HFF-Myc (cell line): ENCODE measurements at regions not wholly inside any gene's neighbourhood (a gene's known extent, or its start where the extent isn't known, plus 50 kb on each side); places are given as distances from the start of the nearest gene placed in this dataset.
"Not testable (repeated sequence)": the region's sequence is repeated elsewhere in the genome, so short reads cannot be mapped to it uniquely, and the experiment has no call there.

Experiments used
- DNase-seq: peaks from one replicate; pipeline ENCODE4 v3.0.0-alpha.2; 2011; ENCODE audit warnings: low read depth; ENCODE audit errors: extremely low read depth
- H3K4me3 ChIP-seq: replicated peaks from 2 replicates; pipeline ENCODE4 v1.5.1; 2011; ENCODE audit warnings: low read depth, mild to moderate bottlenecking, control low read depth, low read length
- CTCF ChIP-seq: IDR thresholded peaks from 2 replicates; pipeline ENCODE4 v1.5.1; 2012; ENCODE audit warnings: mild to moderate bottlenecking, low read depth, low read length, control low read depth; ENCODE audit errors: missing control alignments

DNA sequence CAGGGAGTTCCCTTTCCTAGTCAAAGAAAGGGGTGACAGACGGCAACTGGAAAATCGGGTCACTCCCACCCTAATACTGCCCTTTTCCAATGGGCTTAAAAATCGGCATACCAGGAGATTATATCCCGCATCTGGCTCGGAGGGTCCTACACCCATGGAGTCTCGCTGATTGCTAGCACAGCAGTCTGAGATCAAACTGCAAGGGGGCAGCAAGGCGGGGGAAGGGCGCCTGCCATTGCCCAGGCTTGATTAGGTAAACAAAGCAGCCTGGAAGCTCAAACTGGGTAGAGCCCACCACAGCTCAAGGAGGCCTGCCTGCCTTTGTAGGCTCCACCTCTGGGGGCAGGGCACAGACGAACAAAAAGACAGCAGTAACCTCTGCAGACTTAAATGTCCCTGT, 831.3 kb downstream of the TTLL7 start:
- not testable (repeated sequence) for H3K4me3 ChIP-seq, DNase-seq

GRCh38 chr1:83163879-83164475, 835.0 kb downstream of the TTLL7 start:
- not testable (repeated sequence) for H3K4me3 ChIP-seq
- DNase-seq = peak; percentile 6

GRCh38 chr1:83158924-83159323, 840.0 kb downstream of the TTLL7 start:
- not testable (repeated sequence) for H3K4me3 ChIP-seq, DNase-seq

DNA sequence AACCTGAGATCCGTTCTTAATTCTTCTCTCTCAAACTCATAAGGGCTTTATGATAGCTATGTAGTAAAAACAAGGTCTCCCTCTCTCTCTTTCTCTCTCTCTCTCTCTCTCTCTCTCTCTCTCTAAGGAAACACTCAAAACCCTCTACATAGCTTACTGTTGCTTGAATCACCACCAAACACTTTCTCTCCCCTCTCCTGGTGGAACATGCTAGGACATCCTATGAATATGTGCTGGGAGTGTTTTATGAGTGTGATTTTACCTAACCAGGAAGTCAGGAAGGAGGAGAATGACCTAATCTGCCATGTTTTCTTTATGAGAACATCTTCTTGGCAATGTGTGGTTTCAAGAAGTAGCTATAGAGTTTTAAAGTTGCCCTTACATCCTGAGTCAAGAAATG, 844.6 kb downstream of the TTLL7 start:
- not testable (repeated sequence) for DNase-seq, H3K4me3 ChIP-seq

DNA sequence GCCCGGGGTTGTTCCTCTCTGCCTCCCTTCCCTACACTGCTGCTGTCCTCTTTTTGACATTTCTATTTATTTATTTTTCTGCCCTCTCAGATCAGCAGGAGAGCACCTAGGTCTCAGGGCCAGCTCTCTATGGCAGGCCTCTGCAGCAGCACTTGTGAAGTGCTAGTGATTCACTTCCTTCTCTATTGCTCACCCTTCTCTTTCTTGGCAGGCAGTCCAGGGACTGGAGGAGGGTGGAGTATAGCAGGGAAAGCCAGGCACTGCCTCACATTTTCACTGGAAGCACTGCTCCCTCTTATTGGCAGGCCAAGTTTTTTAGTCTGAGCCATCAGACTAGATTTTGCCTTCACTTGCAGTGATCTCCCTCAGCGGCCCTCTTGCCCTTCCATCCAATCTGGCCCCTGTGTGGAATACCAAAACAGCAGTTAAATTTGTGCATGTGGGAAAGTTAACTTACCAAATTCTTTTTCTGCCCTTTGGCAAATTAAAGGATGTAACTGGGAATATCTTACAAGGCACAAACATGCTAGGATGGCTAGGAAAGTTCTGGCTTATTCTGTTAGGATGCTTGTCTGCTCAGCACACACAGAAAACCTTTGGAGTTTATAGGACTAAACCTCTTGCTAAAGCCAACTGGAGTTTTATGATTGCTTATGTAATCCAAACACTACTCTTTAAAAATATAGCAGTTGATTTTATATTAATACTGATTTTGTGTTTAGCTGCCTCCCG, 847.6 kb downstream of the TTLL7 start:
- peak; percentile 16 for DNase-seq

GRCh38 chr1:83150479-83150878, 848.5 kb downstream of the TTLL7 start:
- not testable (repeated sequence) for H3K4me3 ChIP-seq, DNase-seq

More for the DNA sequence above, 847.6 kb downstream of the TTLL7 start:
- H3K4me3 ChIP-seq = not testable (repeated sequence)

GRCh38 chr1:83145820-83146219, 853.1 kb downstream of the TTLL7 start:
- H3K4me3 ChIP-seq, DNase-seq: not testable (repeated sequence)

DNA sequence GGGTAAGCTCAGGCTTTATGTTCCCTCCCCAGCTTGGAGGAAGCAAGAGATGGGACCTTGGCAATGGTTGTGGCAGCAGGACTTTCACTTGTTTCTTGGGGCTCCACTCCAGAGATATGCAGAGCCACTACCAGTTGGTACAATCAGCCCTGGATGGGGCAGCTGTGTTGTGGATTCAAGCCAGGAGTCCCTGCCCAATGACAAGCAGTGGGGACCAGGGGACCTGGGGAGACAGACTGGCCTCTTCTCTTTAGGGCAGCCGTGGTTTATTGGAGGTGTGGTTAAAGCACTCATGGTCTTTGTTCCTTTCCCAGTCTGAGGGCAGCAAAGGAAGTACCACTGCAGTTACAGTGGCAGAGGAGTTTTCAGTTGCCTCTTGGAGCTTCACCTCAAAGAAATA, 856.1 kb downstream of the TTLL7 start:
- not testable (repeated sequence) for H3K4me3 ChIP-seq, DNase-seq

DNA sequence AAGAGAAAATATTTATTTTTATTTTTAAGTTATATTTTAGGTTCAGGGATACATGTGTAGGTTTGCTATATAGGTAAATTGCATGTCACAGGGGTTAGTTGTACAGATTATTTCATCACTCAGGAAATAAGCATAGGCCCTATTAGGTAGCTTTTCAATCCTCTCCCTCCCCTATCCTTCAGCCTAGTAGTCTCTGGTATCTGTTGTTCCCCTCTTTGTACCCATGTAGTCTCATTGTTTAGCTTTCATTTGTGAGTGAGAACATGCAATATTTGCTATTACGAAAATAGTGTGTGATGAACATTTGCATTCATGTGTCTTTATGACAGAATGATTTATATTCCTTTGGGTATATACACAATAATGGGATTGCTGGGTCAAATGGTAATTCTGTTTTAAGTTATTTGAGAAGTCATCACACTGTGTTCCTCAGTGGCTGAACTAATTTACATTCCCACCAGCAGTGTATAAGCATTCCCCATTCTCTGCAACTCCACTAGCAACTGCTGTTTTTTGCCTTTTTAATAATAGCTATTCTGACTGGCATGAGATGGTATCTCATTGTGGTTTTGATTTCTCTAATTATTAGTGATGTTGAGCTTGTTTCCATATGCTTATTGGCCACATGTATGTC, 863.3 kb downstream of the TTLL7 start:
- not testable (repeated sequence) for DNase-seq, H3K4me3 ChIP-seq

- not testable (repeated sequence) for H3K4me3 ChIP-seq, DNase-seq
Measured at GRCh38 chr1:83134322-83135014, 864.5 kb downstream of the TTLL7 start.

DNA sequence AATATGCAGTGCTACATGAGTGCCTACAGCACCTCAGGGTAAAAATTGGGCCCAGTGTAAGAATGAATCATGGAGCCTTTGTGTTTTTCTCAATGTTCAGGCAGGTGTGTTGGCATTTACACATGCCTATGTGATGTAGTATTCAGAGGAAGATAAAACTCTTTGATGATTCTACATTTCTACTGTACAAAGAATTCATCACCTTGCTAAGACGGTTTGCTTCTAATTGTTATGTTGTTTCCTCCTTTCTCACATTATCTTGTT, 867.3 kb downstream of the TTLL7 start:
- DNase-seq = no peak
- H3K4me3 ChIP-seq = no peak overlapping the region
- TF ChIP-seq CTCF = no peak

DNA sequence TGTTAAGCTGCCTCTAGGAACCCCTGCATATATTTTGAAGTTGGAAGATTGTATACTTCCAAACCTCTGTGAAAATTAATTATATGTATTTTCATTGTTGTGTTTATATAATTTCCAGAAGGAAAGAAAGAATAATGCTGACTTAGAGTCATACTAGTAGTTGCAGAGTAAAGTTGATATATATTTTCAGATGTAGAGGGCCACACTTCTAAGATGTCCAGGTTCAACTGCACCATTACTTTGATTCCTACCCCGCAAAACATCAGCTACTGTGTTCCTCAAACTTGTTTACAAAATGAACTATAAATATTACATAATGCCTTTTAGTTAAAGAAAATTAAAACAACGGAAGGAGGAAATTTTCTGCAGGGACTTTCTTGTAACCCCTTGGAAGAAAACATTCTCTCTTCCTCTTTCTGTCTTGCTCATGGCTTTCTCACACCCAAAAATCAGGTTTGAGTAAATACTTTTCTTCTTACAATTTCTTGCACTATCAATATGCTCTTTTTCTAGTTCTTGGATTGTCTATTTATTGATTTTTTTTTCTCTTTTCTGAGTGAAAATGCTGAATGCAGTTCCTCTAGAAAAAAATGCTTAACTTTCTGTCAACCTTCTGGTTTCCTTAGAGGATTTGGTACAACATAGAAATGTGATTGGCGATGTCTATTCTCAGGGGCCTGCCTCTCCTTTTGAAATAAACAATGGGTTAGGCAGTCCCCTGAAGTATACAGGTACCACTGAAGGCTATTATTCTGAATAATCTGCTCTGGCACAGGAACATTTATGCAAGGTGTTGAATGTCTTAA, 867.8 kb downstream of the TTLL7 start:
- H3K4me3 ChIP-seq = no peak overlapping the region
- DNase-seq = no peak
- no peak for TF ChIP-seq CTCF
